Hindlimb muscle (tissue), 1 donor: ENCODE measurements at regions not wholly inside any gene's neighbourhood (a gene's known extent, or its start where the extent isn't known, plus 50 kb on each side); places are given as distances from the start of the nearest gene placed in this dataset.

Experiments used
- DNase-seq: peaks from one replicate; pipeline ENCODE4 v3.0.0-alpha.2; 2013

DNA sequence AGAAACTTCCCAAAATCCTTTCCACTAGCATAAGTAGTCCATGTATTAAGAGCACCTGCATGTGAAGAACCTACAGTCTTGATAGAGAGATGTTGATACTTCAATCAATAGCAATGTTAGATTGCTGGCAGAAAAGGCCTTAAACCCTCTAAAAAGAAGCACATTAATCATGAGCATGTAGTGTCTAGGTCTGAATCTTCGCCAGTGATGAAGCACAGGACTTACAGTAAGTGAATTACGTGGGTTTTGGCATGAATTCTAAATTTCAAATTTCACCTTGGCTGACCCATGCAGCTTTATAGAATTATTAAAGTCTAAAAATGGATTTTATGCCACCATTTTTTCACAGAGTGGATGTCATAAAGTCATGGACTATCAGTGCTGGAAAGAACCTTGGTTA lies 791.6 kb upstream of the NOVA1 start:
- no peak for DNase-seq

DNA sequence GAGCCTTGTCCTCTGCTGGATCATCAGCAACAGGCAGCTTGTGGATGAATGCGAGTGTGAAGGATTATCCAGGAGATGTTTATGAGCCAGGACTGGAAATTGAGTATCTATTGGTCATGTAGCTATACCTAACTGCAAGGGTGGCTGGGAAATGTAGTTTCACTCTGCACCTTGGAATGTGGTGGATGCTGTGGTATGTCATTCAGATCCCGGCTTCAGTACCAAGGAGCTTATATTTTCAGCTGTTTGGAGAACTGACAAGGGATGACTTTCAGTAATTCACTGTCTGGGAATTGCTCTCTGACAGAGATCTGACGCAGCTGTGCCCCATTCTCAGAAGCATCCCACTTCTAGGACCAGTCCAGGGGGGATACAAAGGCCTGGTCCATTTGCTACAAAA lies 792.3 kb upstream of the NOVA1 start:
- no peak for DNase-seq

DNA sequence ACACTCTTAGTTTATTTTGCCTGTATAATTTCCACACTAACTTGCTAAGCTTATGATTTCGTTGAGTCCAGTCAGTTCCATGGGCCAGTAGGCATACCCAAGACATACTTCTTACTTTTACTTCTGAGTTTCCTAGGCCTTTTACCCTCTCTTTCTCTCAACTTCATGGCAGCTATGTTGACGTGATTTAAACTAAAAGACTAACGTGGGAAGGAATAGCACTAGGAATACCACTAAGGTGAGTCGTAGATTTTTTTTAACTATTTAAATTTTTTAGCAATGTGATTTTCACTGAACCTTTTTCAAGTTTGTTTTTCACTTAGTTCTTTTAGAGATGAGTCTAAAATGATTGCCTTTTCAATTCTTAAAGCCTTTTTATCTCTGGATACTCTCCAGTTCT lies 793.5 kb upstream of the NOVA1 start:
- no peak for DNase-seq

DNA sequence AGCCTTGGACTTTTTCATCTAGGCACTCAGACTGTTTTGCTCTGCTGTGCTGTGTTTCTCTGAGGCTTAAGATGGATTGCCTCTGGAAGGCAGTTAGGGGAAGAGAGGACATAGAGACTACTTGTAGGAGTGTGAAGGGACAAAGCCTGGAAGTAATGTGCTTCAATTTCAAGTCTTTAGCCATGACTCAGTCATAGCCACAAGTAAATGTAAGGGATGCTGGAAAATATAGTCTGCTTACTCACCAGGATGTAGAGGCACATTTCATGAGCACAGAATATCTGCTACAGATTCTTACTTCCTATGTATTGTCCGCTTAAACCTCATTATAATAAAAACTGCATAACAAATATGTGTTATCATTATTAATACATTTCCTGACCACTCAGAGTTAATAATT lies 794.3 kb upstream of the NOVA1 start:
- no peak for DNase-seq

DNA sequence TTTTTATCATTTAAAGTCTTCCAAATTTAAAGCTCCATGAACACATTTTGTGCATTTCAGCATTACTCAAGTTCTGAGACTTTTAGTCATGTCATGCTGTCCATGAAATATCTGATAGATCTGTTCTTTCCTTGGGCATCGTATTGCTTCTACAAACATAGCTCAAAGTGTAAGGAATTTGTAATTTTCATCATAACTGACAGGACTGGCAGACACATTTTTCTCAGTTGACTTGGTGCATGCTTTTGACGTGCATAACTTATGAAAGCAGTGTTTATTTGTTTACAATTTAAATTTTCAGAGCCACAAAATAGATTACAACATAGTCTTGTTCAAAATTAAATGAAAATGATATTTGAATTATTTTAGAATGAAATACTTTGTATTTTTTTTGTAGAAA lies 812.1 kb upstream of the NOVA1 start:
- DNase-seq: no peak

DNA sequence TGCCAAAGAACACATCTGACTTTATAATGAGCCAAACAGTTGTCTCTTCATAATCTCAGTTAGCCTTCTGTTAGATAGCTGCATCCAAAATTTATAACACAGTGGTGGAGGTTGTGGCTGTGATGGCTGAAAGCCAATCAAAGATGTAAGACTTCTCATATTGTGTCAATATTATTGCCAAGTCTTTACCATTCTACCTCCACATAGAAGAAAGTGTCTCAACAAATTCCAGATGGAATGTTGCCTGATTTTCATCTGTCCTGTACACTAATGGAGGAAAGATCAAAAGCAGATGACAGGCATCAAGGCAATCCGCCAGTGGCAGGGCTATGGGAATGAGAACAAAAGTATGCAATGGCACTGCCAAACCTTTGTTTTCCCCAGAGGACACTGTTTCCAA lies 813.1 kb upstream of the NOVA1 start:
- peak; percentile 31 for DNase-seq

DNA sequence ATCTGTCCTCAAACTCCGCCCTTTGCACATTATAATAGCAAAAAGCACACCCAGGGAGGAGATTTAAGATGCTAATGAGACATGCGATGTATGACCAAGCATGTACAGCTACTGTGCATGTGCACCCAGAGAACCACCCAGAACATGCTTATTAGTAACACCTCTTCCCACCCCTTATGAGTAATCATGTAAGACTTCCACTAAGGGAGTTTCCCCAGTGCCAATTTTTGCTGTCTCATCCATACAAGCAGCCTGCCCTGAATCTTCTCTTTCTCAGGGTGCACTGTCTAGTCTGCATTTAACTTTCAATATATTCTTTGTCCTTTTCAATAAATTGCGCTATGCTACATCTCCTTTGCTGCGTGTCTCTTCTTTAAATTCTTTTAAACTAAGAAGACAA lies 830.0 kb upstream of the NOVA1 start:
- DNase-seq: no peak

DNA sequence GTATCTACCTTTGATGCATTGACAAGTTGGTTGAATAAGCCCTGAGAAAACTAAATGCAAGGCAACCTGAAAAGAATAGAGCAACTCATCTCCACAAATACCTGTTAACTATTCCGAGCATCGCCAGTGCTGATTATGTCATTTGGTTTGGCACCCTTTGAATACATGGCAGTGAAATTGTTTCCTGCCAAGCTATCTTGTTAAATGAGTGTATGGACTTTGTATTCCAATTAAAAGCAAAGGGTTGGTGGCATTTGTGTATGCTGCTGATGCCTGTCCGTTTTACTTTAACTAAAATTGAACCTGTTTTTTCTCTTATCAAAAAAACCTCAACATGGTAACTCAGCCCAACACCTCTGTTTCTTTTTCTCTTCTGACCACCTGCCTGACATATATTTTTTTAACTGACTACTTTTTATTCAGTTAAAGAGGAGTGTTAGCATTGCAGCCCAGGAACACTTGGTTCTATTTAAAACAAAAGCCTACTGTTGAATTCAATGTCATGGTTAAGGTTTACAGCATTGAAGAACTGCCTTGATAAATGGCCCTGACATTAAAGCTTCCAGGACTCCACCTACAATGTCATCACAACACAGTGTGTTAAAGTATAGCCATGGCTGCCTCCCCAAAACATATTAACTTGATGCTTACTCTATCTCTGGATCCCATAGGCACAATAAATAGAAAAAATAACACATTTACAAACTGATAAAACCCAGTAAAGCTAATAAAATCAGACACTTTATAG lies 838.3 kb upstream of the NOVA1 start:
- DNase-seq: no peak

DNA sequence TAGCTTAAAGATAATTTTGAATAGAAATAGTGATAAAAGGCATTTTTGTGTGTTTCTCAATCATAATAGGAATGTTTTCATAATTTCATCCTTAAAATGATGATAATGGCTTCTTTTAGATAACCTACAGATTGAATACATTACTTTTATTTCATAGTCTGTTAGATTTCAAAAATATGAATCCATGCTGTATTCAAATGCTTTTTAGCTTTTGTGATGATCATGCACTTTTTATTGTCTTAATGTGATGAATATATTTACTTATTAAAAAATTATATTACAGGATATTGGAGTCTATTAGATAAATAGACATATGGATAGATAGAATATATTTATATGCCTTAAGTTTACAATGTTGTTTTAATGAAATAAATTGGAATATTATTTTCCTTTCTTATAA lies 886.8 kb upstream of the NOVA1 start:
- DNase-seq: no peak

DNA sequence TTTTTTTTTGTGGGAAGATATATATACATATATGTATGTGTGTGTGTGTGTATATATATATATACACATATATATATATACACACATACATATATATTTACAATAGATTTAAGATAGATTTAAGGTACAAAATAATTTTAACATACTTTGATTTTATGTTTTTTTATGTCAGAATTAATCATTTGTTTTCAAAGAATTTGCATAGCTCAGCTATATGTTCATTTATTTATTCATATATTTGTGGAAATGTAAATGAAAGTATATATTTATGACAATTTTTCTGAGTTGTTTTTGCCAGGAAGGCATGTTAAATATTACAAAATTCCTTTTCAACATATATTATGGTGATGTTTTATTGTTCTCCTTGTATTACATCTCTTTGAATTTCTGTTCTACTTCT lies 887.4 kb upstream of the NOVA1 start:
- no peak for DNase-seq

DNA sequence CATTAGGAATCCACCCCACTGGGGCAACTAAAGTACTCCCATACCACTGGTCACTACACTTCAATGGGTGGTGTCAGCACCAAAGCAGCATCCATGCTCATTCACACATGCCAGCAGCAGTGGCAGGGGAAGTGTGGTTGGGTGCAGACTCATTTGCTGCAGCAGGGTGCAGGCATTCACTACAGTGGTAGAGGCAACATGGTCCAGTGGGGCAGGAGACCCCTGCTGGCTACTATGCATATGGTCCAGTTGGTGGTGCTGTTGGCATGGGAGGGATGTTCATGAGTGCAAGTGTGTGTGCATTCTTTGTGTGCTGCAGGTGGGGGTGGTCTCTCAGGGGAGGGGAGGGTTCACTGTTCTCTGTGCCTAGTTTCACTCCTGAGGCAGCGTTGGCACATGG lies 908.4 kb upstream of the NOVA1 start:
- no peak for DNase-seq

DNA sequence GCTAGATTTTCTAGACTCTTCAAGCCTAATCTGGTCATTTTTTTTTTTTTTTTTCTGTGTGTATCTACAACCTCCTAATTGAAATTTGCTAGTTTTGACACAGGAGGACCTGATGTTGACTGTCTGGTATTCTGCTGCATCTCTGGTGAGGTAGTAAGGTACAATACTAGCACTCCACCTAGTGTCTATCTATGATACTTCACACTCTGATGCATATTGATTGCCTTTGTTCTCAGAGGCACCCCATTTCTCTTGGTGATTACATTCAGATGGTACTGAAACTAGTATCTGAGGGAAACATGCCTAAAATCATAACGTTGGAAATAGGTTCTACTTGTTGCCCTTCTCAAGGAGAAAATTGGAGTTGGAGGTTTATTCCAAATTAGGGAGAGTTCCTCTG lies 930.5 kb upstream of the NOVA1 start:
- DNase-seq: no peak

DNA sequence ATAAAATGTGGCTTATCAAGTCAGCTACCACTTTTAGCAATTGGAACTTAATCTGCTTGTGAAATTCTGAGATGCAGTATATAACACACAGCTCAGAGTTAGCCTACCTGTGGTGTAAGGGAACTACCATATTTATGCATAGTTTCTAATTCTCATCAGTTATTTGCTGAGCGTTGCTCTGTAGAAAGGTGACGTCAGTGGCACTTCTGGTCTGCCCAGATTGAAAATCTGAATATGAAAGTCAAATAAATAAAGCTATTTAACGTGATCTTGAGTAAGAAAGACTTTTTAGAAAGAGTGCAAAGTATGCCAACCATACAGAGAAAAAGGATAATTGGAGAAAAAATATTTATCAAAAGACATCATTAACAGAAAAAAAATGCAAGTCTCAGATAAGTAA lies 938.9 kb upstream of the NOVA1 start:
- DNase-seq: no peak

DNA sequence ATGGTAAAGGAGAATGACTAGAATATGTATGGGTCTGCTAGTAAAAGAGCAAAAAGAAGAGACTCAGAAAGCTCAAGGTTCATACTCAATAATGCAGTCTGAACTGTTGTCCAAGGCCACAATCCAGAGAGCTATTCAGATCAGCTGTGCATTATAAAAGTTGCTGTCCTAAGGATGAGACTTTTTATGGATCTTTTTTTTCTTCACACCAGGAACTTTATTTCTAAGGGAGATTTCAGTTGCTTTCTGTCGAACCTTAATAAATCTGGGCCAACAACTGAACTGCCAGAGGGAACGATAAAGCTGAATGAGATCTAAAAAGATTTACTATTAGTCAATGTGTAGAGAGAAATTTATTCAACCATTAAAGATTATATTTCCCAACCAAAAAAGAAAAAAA lies 948.3 kb upstream of the NOVA1 start:
- no peak for DNase-seq

DNA sequence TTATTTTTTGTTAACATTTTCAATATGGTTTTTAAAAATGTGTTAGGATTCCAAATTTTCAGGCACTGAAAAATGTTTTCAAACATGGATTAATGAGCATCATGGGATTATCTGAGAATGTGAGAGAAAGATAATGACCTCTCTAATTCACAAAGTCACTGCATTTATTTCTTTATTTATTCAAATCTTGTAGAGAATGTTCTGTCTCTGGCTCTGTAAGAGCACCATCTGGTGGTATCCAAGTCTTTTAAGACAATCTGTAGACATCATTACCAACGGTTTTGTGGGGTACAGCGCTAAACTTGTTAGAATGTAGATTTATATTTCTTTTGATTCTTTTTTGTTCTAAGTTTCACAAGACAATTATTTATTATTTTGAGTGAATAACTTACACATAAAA lies 956.0 kb upstream of the NOVA1 start:
- DNase-seq: peak; percentile 57

DNA sequence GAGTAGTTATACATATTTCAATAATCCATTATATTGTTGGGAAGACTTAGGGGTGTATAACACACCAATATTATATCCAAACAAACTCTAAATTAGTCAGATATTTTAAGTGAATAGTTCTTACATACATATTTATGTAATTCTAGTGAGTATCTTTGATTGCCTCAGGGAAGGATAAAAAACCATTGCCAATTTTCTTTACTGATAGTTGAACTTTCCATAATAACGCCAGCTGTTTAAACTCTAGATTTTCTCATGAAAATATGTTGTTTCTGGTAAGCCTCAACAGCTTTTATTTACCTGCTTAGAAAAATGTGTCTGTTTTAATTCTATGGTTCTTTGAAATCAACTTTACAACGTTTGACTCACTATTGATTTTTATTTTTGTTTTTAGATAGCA lies 959.6 kb upstream of the NOVA1 start:
- DNase-seq: no peak

DNA sequence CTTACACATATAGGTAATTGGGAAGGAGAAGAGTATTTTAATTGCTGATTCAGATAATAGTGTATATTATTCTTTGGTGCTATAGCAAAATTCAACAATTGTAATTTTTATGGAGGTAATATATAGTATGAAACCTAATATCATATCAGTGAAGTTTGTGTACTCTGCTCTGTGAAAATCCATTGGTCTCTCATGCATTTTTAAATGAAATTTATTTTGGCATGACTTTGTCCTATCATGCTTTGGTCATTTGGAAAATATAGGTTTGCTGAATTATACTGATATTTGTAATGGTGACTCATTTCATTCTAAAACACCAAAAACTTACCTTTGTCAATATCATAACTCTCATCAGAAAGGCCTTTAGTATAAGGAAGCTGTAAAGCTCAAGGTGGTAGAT lies 962.0 kb upstream of the NOVA1 start:
- no peak for DNase-seq

DNA sequence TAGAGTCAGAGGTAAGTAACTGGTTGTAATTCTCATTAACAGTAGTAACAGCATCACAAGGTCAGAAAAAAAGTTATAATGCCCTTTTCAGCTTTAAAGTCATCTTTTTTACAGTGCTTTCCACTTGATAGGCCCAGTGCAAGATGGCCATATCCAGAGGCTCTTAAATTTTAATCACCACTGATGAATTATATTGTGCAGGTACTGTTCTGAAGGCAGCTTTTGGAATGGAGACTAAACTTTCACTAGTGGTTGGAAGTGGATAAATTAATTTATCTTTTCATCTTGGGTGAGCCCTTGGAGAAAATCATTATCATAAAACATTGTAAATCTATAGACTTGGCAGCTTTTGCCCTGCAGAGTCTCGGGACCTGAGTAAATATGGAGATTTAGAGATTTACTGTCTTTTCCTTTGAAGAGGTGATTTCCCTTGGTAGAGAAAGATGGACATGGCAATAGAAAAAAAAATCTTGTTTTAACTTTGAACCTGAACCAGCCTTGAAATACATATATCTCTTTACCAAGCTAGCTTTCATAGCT lies 969.1 kb upstream of the NOVA1 start:
- no peak for DNase-seq

DNA sequence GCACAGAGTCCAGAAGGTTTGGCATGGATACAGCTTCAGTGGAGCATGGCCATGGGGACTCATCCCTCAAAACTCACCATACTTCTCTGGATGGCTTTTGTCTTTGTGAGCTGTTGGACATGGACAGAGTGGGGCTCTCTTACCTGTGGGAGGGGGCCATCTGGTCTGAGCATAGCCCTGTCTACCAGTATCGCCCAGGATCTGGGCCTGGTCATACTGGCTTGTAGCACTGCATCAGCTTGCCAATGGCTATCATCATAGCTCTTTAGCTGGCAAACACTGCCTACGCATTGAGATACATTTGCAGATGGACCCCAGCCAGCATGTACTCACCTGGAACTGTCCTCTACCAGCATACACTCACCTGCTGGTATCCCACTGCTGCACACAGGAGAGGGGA lies 975.2 kb upstream of the NOVA1 start:
- DNase-seq: no peak

DNA sequence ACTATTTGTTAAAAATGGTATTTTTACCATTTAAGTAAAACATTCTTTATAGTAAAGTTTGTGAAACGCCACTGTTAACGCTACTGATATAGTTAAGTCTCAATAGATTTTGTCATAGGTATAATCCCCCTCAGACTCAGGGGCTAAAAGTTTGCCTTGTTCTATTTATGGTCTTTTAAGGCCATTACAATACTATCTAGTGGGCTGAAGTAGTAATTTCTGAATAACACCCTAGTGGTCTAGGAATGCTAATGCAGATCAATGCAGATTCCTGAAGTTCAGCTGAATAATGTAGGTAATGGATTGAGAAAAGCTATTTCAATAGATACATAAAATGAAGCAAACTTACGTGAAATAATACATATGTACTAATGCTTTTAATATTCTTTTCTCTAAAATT lies 989.3 kb upstream of the NOVA1 start:
- DNase-seq: no peak

DNA sequence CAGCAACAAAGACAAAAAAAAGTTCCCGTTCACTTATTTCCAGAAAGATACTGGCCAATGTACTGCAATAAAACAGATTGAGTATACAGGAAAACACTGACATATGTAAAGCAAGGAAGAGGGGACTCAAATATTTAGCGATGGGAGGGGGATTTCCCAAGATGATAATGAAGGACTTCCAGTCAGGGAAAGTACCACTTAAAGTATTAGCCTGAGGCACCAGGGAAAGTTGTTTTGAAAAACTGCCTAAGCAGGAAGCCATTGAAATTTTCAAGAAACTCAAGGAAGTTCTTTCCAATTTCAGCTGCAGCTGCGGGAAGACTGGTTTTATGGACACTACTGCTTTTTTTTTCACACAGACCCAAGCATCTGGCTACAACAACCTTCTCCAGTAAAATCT lies 1007.4 kb upstream of the NOVA1 start:
- DNase-seq: peak; percentile 76

DNA sequence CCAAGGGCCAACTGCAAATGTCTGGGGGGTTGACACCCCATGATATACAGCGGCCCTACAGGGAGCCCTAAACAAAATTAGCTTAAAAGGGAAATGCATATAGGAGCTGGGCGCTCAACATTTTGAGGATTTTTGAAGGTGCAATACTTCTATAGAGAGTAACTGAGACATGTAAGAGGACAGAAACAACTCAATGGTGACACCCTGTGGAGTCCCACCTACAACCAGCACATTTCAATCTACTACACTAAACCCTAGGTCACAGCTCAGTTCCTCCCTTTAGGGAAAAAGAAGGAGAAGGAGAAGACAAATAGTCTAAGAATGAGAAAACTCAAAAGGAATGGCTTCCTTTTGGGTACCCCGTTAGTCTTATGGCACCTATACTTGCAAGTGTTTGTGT lies 1010.5 kb upstream of the NOVA1 start:
- DNase-seq: no peak

DNA sequence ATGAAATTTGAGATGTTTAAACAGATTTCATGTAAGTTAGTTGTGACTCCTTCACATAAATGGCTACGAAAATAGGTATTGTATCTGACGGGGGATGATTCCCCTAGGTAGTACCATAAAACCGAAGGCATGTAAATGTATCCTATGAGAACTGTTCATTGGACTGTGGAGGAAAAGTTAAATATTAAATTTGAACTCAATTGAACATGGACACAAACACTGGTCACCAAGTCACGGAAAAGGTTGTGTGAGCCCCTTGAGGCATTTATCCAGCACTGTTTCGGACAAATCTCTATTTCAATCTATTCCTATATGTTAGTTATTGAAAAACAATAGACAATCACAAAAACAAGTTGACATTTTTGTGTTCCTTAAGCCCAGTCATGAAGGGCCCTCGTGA lies 1014.3 kb upstream of the NOVA1 start:
- DNase-seq: no peak

DNA sequence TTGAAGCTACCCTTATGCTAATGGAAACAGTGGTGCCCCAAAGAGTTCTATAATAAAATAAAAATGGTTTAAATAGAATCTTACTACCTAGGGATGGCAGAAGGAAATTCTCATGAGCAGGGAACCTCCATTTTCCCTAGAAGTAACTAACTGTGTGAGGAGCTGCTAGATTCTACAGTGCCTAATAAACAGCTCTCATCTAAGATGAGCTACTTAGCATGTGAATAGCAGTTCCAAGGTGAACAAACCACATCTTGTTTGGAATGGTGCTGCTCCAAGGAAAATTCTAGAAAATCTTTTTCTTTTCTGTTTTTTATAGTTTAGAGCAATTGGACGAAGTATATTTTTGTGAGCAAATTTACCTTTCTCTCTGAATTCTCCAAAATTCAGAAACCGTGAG lies 1015.3 kb upstream of the NOVA1 start:
- no peak for DNase-seq

DNA sequence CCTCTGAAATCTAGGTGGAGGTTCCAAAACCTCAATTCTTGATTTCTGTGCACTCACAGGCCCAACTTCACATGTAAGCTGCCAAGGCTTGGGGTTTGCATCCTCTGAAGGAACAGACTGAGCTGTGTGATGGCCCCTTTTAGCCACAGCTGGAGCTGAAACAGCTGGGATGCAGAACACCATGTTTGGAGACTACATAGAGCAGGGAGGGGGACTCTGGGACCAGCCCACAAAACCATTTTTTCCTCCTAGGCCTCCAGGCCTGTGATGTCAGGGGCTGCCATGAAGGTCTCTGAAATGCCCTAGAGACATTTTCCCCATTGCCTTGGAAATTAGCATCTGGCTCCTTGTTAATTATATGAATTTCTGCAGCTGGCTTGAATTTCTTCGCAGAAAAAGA lies 1025.9 kb upstream of the NOVA1 start:
- DNase-seq: no peak
